22Rv1 (cell line): ENCODE measurements at regions not wholly inside any gene's neighbourhood (a gene's known extent, or its start where the extent isn't known, plus 50 kb on each side); places are given as distances from the start of the nearest gene placed in this dataset.

Source experiments
- ZFX ChIP-seq: fragments of 450-650 bp; IDR thresholded peaks from 2 replicates; pipeline ENCODE4 v1.6.1; 2017; ENCODE audit warnings: antibody characterized with exemption, borderline replicate concordance
- TF ChIP-seq, protein P1 (sequence below): fragments of 450-650 bp; IDR thresholded peaks from 2 replicates; pipeline ENCODE4 v1.5.1; 2017; ENCODE audit warnings: mild to moderate bottlenecking

DNA sequence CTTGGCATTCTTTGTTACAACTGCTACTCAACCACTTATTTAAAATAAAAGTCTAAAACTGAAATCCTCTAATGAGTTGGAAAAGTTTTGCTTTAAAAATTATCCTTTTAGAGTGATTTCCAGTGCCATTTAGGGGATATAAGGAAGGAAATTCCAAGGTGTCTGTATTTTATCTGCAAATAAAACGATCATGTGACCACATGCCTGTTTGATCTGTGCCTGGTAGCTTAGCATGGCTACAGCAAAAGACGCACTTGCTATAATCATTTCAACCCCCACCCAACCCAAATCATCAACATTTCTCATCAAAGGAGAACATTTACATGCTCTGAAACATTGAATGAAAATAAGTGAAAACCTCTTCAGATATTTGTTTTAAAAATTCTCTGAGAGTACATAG is 615.1 kb downstream of the IRS1 start:
- TF ChIP-seq, protein P1, sequence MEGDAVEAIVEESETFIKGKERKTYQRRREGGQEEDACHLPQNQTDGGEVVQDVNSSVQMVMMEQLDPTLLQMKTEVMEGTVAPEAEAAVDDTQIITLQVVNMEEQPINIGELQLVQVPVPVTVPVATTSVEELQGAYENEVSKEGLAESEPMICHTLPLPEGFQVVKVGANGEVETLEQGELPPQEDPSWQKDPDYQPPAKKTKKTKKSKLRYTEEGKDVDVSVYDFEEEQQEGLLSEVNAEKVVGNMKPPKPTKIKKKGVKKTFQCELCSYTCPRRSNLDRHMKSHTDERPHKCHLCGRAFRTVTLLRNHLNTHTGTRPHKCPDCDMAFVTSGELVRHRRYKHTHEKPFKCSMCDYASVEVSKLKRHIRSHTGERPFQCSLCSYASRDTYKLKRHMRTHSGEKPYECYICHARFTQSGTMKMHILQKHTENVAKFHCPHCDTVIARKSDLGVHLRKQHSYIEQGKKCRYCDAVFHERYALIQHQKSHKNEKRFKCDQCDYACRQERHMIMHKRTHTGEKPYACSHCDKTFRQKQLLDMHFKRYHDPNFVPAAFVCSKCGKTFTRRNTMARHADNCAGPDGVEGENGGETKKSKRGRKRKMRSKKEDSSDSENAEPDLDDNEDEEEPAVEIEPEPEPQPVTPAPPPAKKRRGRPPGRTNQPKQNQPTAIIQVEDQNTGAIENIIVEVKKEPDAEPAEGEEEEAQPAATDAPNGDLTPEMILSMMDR: no peak
- no peak for TF ChIP-seq ZFX
